Fibroblast of pulmonary artery (primary cell): ENCODE measurements at regions not wholly inside any gene's neighbourhood (a gene's known extent, or its start where the extent isn't known, plus 50 kb on each side); places are given as distances from the start of the nearest gene placed in this dataset.

ENCODE experiments used
- DNase-seq: peaks from one replicate; pipeline ENCODE4 v3.0.0-alpha.2; 2010; ENCODE audit warnings: low read depth
- H3K4me3 ChIP-seq: replicated peaks from 2 replicates; pipeline ENCODE4 v1.5.1; 2011; ENCODE audit warnings: low read depth, mild to moderate bottlenecking, control low read depth, low read length, moderate library complexity
- CTCF ChIP-seq: IDR thresholded peaks from 2 replicates; pipeline ENCODE4 v1.5.1; 2011; ENCODE audit warnings: mild to moderate bottlenecking, control low read depth, low read length, inconsistent platforms; ENCODE audit errors: missing control alignments

DNA sequence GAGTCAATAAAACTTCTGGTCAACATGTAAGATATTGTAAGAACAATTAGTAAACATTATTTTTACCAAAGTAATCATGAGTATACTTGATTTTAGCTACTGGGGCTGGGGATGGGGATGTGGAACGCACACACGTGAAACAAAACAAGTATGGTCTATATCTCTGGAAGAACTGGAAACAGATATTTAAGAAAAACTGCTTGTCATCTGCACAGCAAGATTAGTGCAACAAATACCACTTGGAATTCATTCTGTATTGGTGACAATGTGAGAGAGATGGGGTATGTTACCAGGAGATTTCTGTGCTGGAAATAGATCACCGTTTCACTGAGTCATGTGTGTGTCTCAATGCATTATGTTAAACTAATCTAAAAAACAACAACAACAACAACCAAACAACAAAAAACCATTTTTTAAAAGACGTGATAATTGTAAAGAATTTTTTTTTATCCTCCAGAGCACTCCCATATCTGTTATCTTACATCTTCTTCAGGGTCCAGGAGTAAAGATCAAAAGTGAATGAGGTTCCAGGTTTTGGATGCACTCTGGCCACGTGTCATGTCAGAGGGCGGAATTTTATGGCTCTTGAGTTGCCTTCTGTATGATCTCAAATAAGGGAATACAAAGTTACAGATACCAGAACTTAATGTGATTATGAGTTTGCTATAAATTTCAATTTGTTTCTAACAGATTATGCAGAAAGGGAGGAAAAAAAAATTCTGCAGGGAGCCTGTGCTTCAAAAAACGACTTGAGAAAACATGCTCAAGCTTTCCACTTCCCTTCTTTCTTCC is 153.0 kb downstream of the BBOX1 start:
- no peak overlapping the region for H3K4me3 ChIP-seq
- TF ChIP-seq CTCF: no peak
- DNase-seq: no peak

DNA sequence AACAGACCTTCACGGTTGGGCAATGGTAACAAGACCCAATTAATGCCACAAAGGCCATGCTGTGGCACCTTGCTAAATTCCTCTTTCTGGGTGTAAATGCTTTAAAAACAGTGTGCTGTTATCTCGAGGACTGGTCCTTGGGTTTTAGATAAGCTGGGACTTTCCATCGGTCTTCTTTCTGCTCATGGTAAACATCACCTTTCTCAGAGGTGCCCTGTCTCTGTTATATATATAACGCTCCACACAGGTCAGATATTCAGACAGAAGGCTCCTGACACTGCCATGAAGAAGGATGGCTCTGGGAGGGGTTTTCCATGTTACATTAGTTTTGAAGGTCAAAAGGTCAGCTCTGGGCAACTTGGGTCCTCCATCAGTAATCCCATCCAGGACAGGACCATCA is 151.6 kb downstream of the BBOX1 start:
- no peak for DNase-seq
- H3K4me3 ChIP-seq: no peak overlapping the region
- TF ChIP-seq CTCF: no peak

GRCh38 chr11:27191639-27192038 is 151.0 kb downstream of the BBOX1 start:
- no peak for TF ChIP-seq CTCF
- no peak overlapping the region for H3K4me3 ChIP-seq
- no peak for DNase-seq

- no peak overlapping the region for H3K4me3 ChIP-seq
- no peak for TF ChIP-seq CTCF
- DNase-seq: no peak
These were observed 148.1 kb downstream of the BBOX1 start for GRCh38 chr11:27188696-27189095.

- no peak for DNase-seq
- TF ChIP-seq CTCF: no peak
- H3K4me3 ChIP-seq: no peak overlapping the region
These were observed 147.4 kb downstream of the BBOX1 start for GRCh38 chr11:27187848-27188621.

- no peak for TF ChIP-seq CTCF
- H3K4me3 ChIP-seq: no peak overlapping the region
- DNase-seq: no peak
These were observed 146.6 kb downstream of the BBOX1 start for GRCh38 chr11:27187075-27187847.
